GM12878 (cell line): ENCODE measurements at regions not wholly inside any gene's neighbourhood (a gene's known extent, or its start where the extent isn't known, plus 50 kb on each side); places are given as distances from the start of the nearest gene placed in this dataset.
"Not testable (repeated sequence)": the region's sequence is repeated elsewhere in the genome, so short reads cannot be mapped to it uniquely, and the experiment has no call there.

Experiments used
- ATAC-seq: fragments of 200-7000 bp; cut with Tn5 transposase; 3 replicates; pipeline ENCODE4 v1.9.1; 2020; ENCODE audit warnings: mild to moderate bottlenecking, moderate library complexity
- BruUV-seq: library from RNA; stranded (reverse); fragments of 400-500 nt; replicated peaks from 2 replicates; lab custom pipeline; 2021; lab: Mats Ljungman, UMichigan
- CTCF ChIA-PET: fragments of 300-600 bp; sonication (Branson Sonifier 250); formaldehyde crosslinking; extraction: SDS; loops from one replicate; lab custom pipeline; 2021; ENCODE audit warnings: inconsistent platforms; lab: Yijun Ruan, JAX
- POLR2A ChIA-PET: fragments of 350-600 bp; formaldehyde crosslinking; extraction: SDS; loops from one replicate; lab custom pipeline; 2021; ENCODE audit warnings: inconsistent platforms; lab: Charles Lee
- RAD21 ChIA-PET: fragments of 300-600 bp; sonication (Branson Sonifier 250); formaldehyde crosslinking; loops from one replicate; lab custom pipeline; 2023; ENCODE audit warnings: antibody characterized with exemption; ENCODE audit not compliant: unreplicated experiment; lab: Charles Lee
- SMC1A ChIA-PET: fragments of 300-600 bp; sonication (Branson Sonifier 250); formaldehyde crosslinking; loops from one replicate; lab custom pipeline; 2023; ENCODE audit not compliant: unreplicated experiment, uncharacterized antibody; lab: Charles Lee
- DNase-seq: peaks from one replicate; pipeline ENCODE4 v3.0.0-alpha.2; 2011; ENCODE audit warnings: low read depth, low spot score
- FAIRE-seq: peaks from 3 replicates; lab custom pipeline; 2011; peaks lifted over from hg19 to GRCh38; lab: Jason Lieb, UNC
- H2AFZ ChIP-seq: 2 replicates; pipeline ENCODE4 v1.6.0; 2011; ENCODE audit warnings: low read depth, low read length, control low read depth; ENCODE audit not compliant: control insufficient read depth
- H3K27ac ChIP-seq: 2 replicates; pipeline ENCODE4 v1.5.1; 2011; ENCODE audit warnings: control low read depth; ENCODE audit not compliant: control insufficient read depth, insufficient read depth
- H3K27me3 ChIP-seq, 2 experiments: replicated peaks in 1 of 2; 2 replicates each; pipeline versions ENCODE4 v1.6.0 to v1.6.1; 2011; ENCODE audit warnings: low read length in 1 of 2; ENCODE audit not compliant: control insufficient read depth in 2 of 2, insufficient read depth in 2 of 2
- H3K36me3 ChIP-seq, 2 experiments: 2 replicates each; pipeline ENCODE4 v1.5.1; 2011; ENCODE audit warnings: low read length in 1 of 2; ENCODE audit not compliant: control insufficient read depth in 2 of 2, insufficient read depth in 2 of 2
- H3K4me1 ChIP-seq: 2 replicates; pipeline ENCODE4 v1.6.1; 2011; ENCODE audit warnings: mild to moderate bottlenecking, low read length, moderate library complexity, mixed read lengths; ENCODE audit not compliant: control insufficient read depth, insufficient read depth
- H3K4me2 ChIP-seq: 2 replicates; pipeline ENCODE4 v1.6.0; 2011; ENCODE audit warnings: control low read depth; ENCODE audit not compliant: control insufficient read depth, insufficient read depth
- H3K4me3 ChIP-seq: fragments of 200-600 bp; sonication (generic); 2 replicates; pipeline ENCODE4 v1.5.1; 2016
- H3K79me2 ChIP-seq: 2 replicates; pipeline ENCODE4 v1.6.0; 2011; ENCODE audit warnings: low read length; ENCODE audit not compliant: control insufficient read depth, insufficient read depth
- H3K9ac ChIP-seq: 2 replicates; pipeline ENCODE4 v1.8.0; 2011; ENCODE audit warnings: low read length, control low read depth, mixed read lengths; ENCODE audit not compliant: control insufficient read depth, insufficient read depth
- H3K9me3 ChIP-seq: replicated peaks from 3 replicates; pipeline ENCODE4 v1.5.1; 2011; ENCODE audit warnings: mild to moderate bottlenecking, low read length; ENCODE audit not compliant: control insufficient read depth, insufficient read depth
- H4K20me1 ChIP-seq: 2 replicates; pipeline ENCODE4 v1.6.0; 2011; ENCODE audit not compliant: control insufficient read depth, insufficient read depth
- BACH1 ChIP-seq: fragments of 450-650 bp; IDR thresholded peaks from 2 replicates; pipeline ENCODE4 v1.6.1; 2017; ENCODE audit warnings: mild to moderate bottlenecking, borderline replicate concordance
- BCL11A ChIP-seq: IDR thresholded peaks from 2 replicates; pipeline ENCODE4 v1.6.1; 2011; ENCODE audit warnings: low read depth, low read length
- CEBPZ ChIP-seq: fragments of 150-350 bp; IDR thresholded peaks from 2 replicates; pipeline ENCODE4 v1.6.1; 2016; ENCODE audit warnings: low read depth, low read length
- IKZF2 ChIP-seq, 2 experiments: fragments of 450-650 bp; IDR thresholded peaks; 2 replicates each; pipeline ENCODE4 v1.6.1; 2017; ENCODE audit warnings: mild to moderate bottlenecking in 2 of 2, moderate library complexity in 2 of 2
- POU2F2 ChIP-seq: IDR thresholded peaks from 3 replicates; pipeline ENCODE4 v1.6.1; 2011; ENCODE audit warnings: low read depth, mild to moderate bottlenecking, low read length, borderline replicate concordance
- RAD51 ChIP-seq: fragments of 450-650 bp; IDR thresholded peaks from 2 replicates; pipeline ENCODE4 v1.6.1; 2016; ENCODE audit warnings: moderate library complexity, mild to moderate bottlenecking, inconsistent platforms
- SP1 ChIP-seq: IDR thresholded peaks from one replicate; pipeline ENCODE4 v1.6.1; 2011; ENCODE audit warnings: low read depth, low read length
- SREBF1 ChIP-seq: IDR thresholded peaks from 2 replicates; pipeline ENCODE4 v1.6.1; 2012; ENCODE audit warnings: mild to moderate bottlenecking, low read length
- ZBTB4 ChIP-seq: fragments of 450-650 bp; formaldehyde crosslinking; IDR thresholded peaks from 2 replicates; pipeline ENCODE4 v1.4.0; 2022; ENCODE audit warnings: mild to moderate bottlenecking, moderate library complexity
- ZSCAN29 ChIP-seq: fragments of 450-650 bp; IDR thresholded peaks from 2 replicates; pipeline ENCODE4 v1.6.1; 2017; ENCODE audit warnings: mild to moderate bottlenecking, moderate library complexity
- WGBS: methylation state at CpG from one replicate; pipeline ENCODE4 v1.1.6; 2016; ENCODE audit warnings: low lambda C conversion rate; ENCODE audit not compliant: insufficient replicate concordance, insufficient coverage; ENCODE audit errors: missing lambda C conversion rate; 5-methylcytosine and 5-hydroxymethylcytosine counted together
- in situ Hi-C: fragments of 300-500 bp; cut with MboI; formaldehyde crosslinking; loops from 9 replicates; pipeline ENCODE4 v1.14.3; 2018; ENCODE audit warnings: mixed read lengths
- intact Hi-C: fragments of 100-400 bp; cut with micrococcal nuclease; formaldehyde crosslinking; loops from one replicate; pipeline ENCODE4 v1.14.2; 2022; ENCODE audit not compliant: unreplicated experiment

- TF ChIP-seq CEBPZ: no peak
Observed at GRCh38 chrX:98231003-98231402, 1347.3 kb downstream of the RPA4 start (continued).

- RAD21 ChIA-PET, in situ Hi-C loops, CTCF ChIA-PET, POLR2A ChIA-PET, SMC1A ChIA-PET, H3K4me2 ChIP-seq, H2AFZ ChIP-seq, DNase-seq, H3K4me3 ChIP-seq, H4K20me1 ChIP-seq, H3K27ac ChIP-seq, H3K79me2 ChIP-seq, H3K9me3 ChIP-seq, ATAC-seq, H3K9ac ChIP-seq, BruUV-seq, H3K36me3 ChIP-seq, intact Hi-C loops, H3K4me1 ChIP-seq, FAIRE-seq, H3K27me3 ChIP-seq: not testable (repeated sequence)
- 11% methylated on average over 6 of the region's 6 CpGs for WGBS
Observed at GRCh38 chrX:98240061-98240460, 1356.4 kb downstream of the RPA4 start.

- no peak overlapping the region for H3K27ac ChIP-seq
- BruUV-seq: no TSS peak
- SMC1A ChIA-PET: no interaction called here
- in situ Hi-C loops (no loop called here), intact Hi-C loops (no loop called here)
- H3K79me2 ChIP-seq: no peaks in the 10 kb centered on the region
- POLR2A ChIA-PET: no interaction called here
- no peaks in the 10 kb centered on the region for H3K27me3 ChIP-seq
- H3K4me2 ChIP-seq: no peak overlapping the region
- no peak for FAIRE-seq
- RAD21 ChIA-PET: no interaction called here
- no peaks in the 10 kb centered on the region for H4K20me1 ChIP-seq
- no peaks in the 10 kb centered on the region for H3K9me3 ChIP-seq
- H3K4me1 ChIP-seq: no peaks in the 10 kb centered on the region
- no peak overlapping the region for H3K4me3 ChIP-seq
- DNase-seq: no peak
- CTCF ChIA-PET: no interaction called here
- no peaks in the 10 kb centered on the region for H3K36me3 ChIP-seq
- no peak overlapping the region for H3K9ac ChIP-seq
- H2AFZ ChIP-seq: no peak overlapping the region
- no peak for ATAC-seq
- no peak for TF ChIP-seq SREBF1
- no peak for TF ChIP-seq ZSCAN29
- no peak for TF ChIP-seq BACH1
- TF ChIP-seq ZBTB4 (CRISPR knock-in tag): no peak
- TF ChIP-seq BCL11A: no peak
- TF ChIP-seq POU2F2: no peak
- no peak for TF ChIP-seq IKZF2 (IDR thresholded peaks at IDR 0.05)
- TF ChIP-seq SP1: no peak
- no peak for TF ChIP-seq RAD51
Observed at GRCh38 chrX:98263135-98263534, 1379.4 kb downstream of the RPA4 start.
